OCI-LY1 (cell line): ENCODE measurements at regions not wholly inside any gene's neighbourhood (a gene's known extent, or its start where the extent isn't known, plus 50 kb on each side); places are given as distances from the start of the nearest gene placed in this dataset.

Experiments used
- H2AFZ ChIP-seq: fragments of 200-600 bp; sonication (generic), shearing (Covaris generic); 2 replicates; pipeline ENCODE4 v1.6.0; 2014; ENCODE audit warnings: antibody characterized with exemption, mild to moderate bottlenecking, low read length
- H3F3A ChIP-seq: fragments of 200-600 bp; sonication (generic), shearing (Covaris generic); 2 replicates; pipeline ENCODE4 v1.6.0; 2014; ENCODE audit warnings: mild to moderate bottlenecking, antibody characterized with exemption, low read length, moderate library complexity; ENCODE audit not compliant: insufficient read depth
- H3K27ac ChIP-seq: fragments of 200-600 bp; sonication (generic); 2 replicates; pipeline ENCODE4 v1.5.1; 2014; ENCODE audit warnings: low read length, mixed run types, mild to moderate bottlenecking, low read depth; ENCODE audit not compliant: poor library complexity, severe bottlenecking
- H3K27me3 ChIP-seq: fragments of 200-600 bp; sonication (generic); 2 replicates; pipeline ENCODE4 v1.6.0; 2014; ENCODE audit warnings: antibody characterized with exemption, mild to moderate bottlenecking, low read length, moderate library complexity; ENCODE audit not compliant: insufficient read depth
- H3K36me3 ChIP-seq: fragments of 200-600 bp; sonication (generic); 2 replicates; pipeline ENCODE4 v1.6.1; 2014; ENCODE audit warnings: mild to moderate bottlenecking, antibody characterized with exemption, low read length, moderate library complexity, mixed read lengths; ENCODE audit not compliant: insufficient read depth
- H3K4me1 ChIP-seq: fragments of 200-600 bp; sonication (generic); 2 replicates; pipeline ENCODE4 v1.5.1; 2014; ENCODE audit warnings: mild to moderate bottlenecking, low read length, moderate library complexity; ENCODE audit not compliant: insufficient read depth, severe bottlenecking
- H3K4me2 ChIP-seq: fragments of 200-600 bp; sonication (generic), shearing (Covaris generic); 2 replicates; pipeline ENCODE4 v1.6.1; 2014; ENCODE audit warnings: low read length
- H3K4me3 ChIP-seq: fragments of 200-600 bp; sonication (generic); 2 replicates; pipeline ENCODE4 v1.5.1; 2014; ENCODE audit warnings: low read length, low read depth, mild to moderate bottlenecking, mixed read lengths; ENCODE audit not compliant: poor library complexity, severe bottlenecking
- H3K79me2 ChIP-seq: fragments of 200-600 bp; shearing (Covaris generic); 2 replicates; pipeline ENCODE4 v1.6.1; 2016; ENCODE audit warnings: mixed run types, low read length, mixed read lengths; ENCODE audit not compliant: insufficient read depth
- H3K9ac ChIP-seq: fragments of 200-600 bp; sonication (generic), shearing (Covaris generic); 2 replicates; pipeline ENCODE4 v1.6.1; 2014; ENCODE audit warnings: mild to moderate bottlenecking, low read length, mixed read lengths
- H3K9me2 ChIP-seq: fragments of 200-600 bp; sonication (generic), shearing (Covaris generic); 2 replicates; pipeline ENCODE4 v1.6.1; 2014; ENCODE audit warnings: low read depth, mild to moderate bottlenecking, low read length, mixed read lengths
- H3K9me3 ChIP-seq: fragments of 200-600 bp; shearing (Covaris generic); 2 replicates; pipeline ENCODE4 v1.6.1; 2014; ENCODE audit warnings: low read length, mixed read lengths
- H4K20me1 ChIP-seq: fragments of 200-600 bp; sonication (generic), shearing (Covaris generic); 2 replicates; pipeline ENCODE4 v1.6.0; 2016; ENCODE audit warnings: mild to moderate bottlenecking, low read length; ENCODE audit not compliant: insufficient read depth
- CTCF ChIP-seq: fragments of 200-600 bp; sonication (generic), shearing (Covaris generic); IDR thresholded peaks from 2 replicates; pipeline ENCODE4 v1.5.1; 2017; ENCODE audit warnings: mild to moderate bottlenecking, antibody characterized with exemption, low read length, moderate library complexity, mixed read lengths
- EZH2 ChIP-seq: fragments of 200-600 bp; sonication (generic), shearing (Covaris generic); IDR thresholded peaks from 2 replicates; pipeline ENCODE4 v1.8.0; 2017; ENCODE audit warnings: borderline replicate concordance, mixed run types, mild to moderate bottlenecking, antibody characterized with exemption, low read length, moderate library complexity, mixed read lengths

- H3F3A ChIP-seq = no peaks in the 10 kb centered on the region
Measured at GRCh38 chr2:65518751-65519150, 86.4 kb upstream of the SPRED2 start.

GRCh38 chr2:65514555-65515195 lies 82.3 kb upstream of the SPRED2 start:
- TF ChIP-seq EZH2 = no peak
- no peak for TF ChIP-seq CTCF
- Histone ChIP-seq H3K4me1 (no peaks in the 10 kb centered on the region), H2AFZ (no peak overlapping the region), H3K9me2 (no peaks in the 10 kb centered on the region), H3K9ac (no peak overlapping the region), H3K9me3 (no peaks in the 10 kb centered on the region), H3F3A (no peaks in the 10 kb centered on the region), H3K4me2 (no peak overlapping the region), H3K79me2 (no peaks in the 10 kb centered on the region), H3K36me3 (no peaks in the 10 kb centered on the region; the same call in 1 of the 2 replicates), H3K27ac (no peak overlapping the region), H4K20me1 (no peaks in the 10 kb centered on the region), H3K27me3 (no peaks in the 10 kb centered on the region), H3K4me3 (no peak overlapping the region)

More at GRCh38 chr2:65518751-65519150, 86.4 kb upstream of the SPRED2 start:
- H3K4me1 ChIP-seq = no peaks in the 10 kb centered on the region
- no peak overlapping the region for H3K4me3 ChIP-seq
- no peaks in the 10 kb centered on the region for H4K20me1 ChIP-seq
- no peak for TF ChIP-seq CTCF
- no peak for TF ChIP-seq EZH2
- H3K27ac ChIP-seq = no peak overlapping the region
- H3K36me3 ChIP-seq = no peaks in the 10 kb centered on the region; the same call in 1 of the 2 replicates
- no peak overlapping the region for H2AFZ ChIP-seq
- H3K9ac ChIP-seq = no peak overlapping the region
- H3K9me2 ChIP-seq = no peaks in the 10 kb centered on the region
- no peaks in the 10 kb centered on the region for H3K27me3 ChIP-seq
- H3K9me3 ChIP-seq = no peaks in the 10 kb centered on the region
- H3K79me2 ChIP-seq = no peaks in the 10 kb centered on the region
- H3K4me2 ChIP-seq = no peak overlapping the region

GRCh38 chr2:65512783-65513182 lies 80.4 kb upstream of the SPRED2 start:
- Histone ChIP-seq H3K79me2 (no peaks in the 10 kb centered on the region), H4K20me1 (no peaks in the 10 kb centered on the region), H2AFZ (no peak overlapping the region)

More at GRCh38 chr2:65512783-65513182, 80.4 kb upstream of the SPRED2 start:
- Histone ChIP-seq H3K9ac (no peak overlapping the region), H3K27me3 (no peaks in the 10 kb centered on the region), H3K4me3 (no peak overlapping the region), H3K27ac (no peak overlapping the region), H3K4me2 (no peak overlapping the region), H3F3A (no peaks in the 10 kb centered on the region; the same call in 1 of the 2 replicates), H3K9me3 (peaks cover 3% of the 10 kb centered on the region; the same call in 1 of the 2 replicates), H3K36me3 (no peaks in the 10 kb centered on the region), H3K4me1 (no peaks in the 10 kb centered on the region), H3K9me2 (no peaks in the 10 kb centered on the region)
- TF ChIP-seq EZH2 (no peak), CTCF (no peak)
